GM13977 (cell line): ENCODE measurements at regions not wholly inside any gene's neighbourhood (a gene's known extent, or its start where the extent isn't known, plus 50 kb on each side); places are given as distances from the start of the nearest gene placed in this dataset.

Experiments
- DNase-seq: peaks from one replicate; pipeline ENCODE4 v3.0.0; 2012; ENCODE audit warnings: low spot score
- CTCF ChIP-seq: IDR thresholded peaks from 2 replicates; pipeline ENCODE4 v1.5.1; 2012; ENCODE audit warnings: mild to moderate bottlenecking, control low read depth; ENCODE audit not compliant: insufficient read depth; ENCODE audit errors: extremely low read depth, missing control alignments
- in situ Hi-C: fragments of 300-500 bp; cut with MboI; formaldehyde crosslinking; loops from one replicate; pipeline ENCODE4 v1.12.0; 2022; ENCODE audit warnings: low sequenced_read_pairs, low pct_unique_long_range_greater_than_20kb, mixed read lengths, inconsistent platforms; ENCODE audit not compliant: unreplicated experiment

GRCh38 chr7:93636276-93636675 lies 61.8 kb upstream of the CALCR start:
- no peak for DNase-seq
- no peak for TF ChIP-seq CTCF
- in situ Hi-C loops: no loop called here

- TF ChIP-seq CTCF: no peak
Measured at GRCh38 chr7:93632371-93632770, 57.8 kb upstream of the CALCR start.

GRCh38 chr7:93629291-93629801 lies 54.8 kb upstream of the CALCR start:
- in situ Hi-C loops: no loop called here
- no peak for DNase-seq
- TF ChIP-seq CTCF: no peak

More at GRCh38 chr7:93632371-93632770, 57.8 kb upstream of the CALCR start:
- in situ Hi-C loops: no loop called here
- DNase-seq: no peak

- in situ Hi-C loops: no loop called here
- no peak for TF ChIP-seq CTCF
- DNase-seq: no peak
Measured at GRCh38 chr7:93626869-93627268, 52.3 kb upstream of the CALCR start.
